HG02943 (cell line): ENCODE measurements at regions not wholly inside any gene's neighbourhood (a gene's known extent, or its start where the extent isn't known, plus 50 kb on each side); places are given as distances from the start of the nearest gene placed in this dataset.

ENCODE experiments used
- ATAC-seq: cut with Tn5 transposase; IDR thresholded peaks from one replicate; pipeline ENCODE4 v1.9.1; 2021; ENCODE audit warnings: mild to moderate bottlenecking, low read depth, moderate library complexity; ENCODE audit not compliant: unreplicated experiment

- no peak for ATAC-seq
Observed at GRCh38 chr16:80202831-80203413, 337.9 kb upstream of the DYNLRB2 start.

- ATAC-seq, result no peak
Observed at GRCh38 chr16:80200079-80200478, 340.7 kb upstream of the DYNLRB2 start.

GRCh38 chr16:80199614-80200013, 341.2 kb upstream of the DYNLRB2 start:
- no peak for ATAC-seq

- ATAC-seq, result no peak
Observed at GRCh38 chr16:80198311-80199299, 342.2 kb upstream of the DYNLRB2 start.

GRCh38 chr16:80197741-80198201, 343.0 kb upstream of the DYNLRB2 start:
- ATAC-seq, result no peak

GRCh38 chr16:80191928-80192327, 348.9 kb upstream of the DYNLRB2 start:
- no peak for ATAC-seq

GRCh38 chr16:80189476-80190175, 351.2 kb upstream of the DYNLRB2 start:
- ATAC-seq, result no peak

- ATAC-seq, result no peak
Observed at GRCh38 chr16:80176114-80176513, 364.7 kb upstream of the DYNLRB2 start.

GRCh38 chr16:80175011-80175410, 365.8 kb upstream of the DYNLRB2 start:
- ATAC-seq, result no peak

- ATAC-seq, result no peak
Observed at GRCh38 chr16:80174416-80174815, 366.4 kb upstream of the DYNLRB2 start.

GRCh38 chr16:80171746-80172145, 369.0 kb upstream of the DYNLRB2 start:
- ATAC-seq, result no peak

- ATAC-seq, result no peak
Observed at GRCh38 chr16:80171199-80171598, 369.6 kb upstream of the DYNLRB2 start.

- ATAC-seq, result no peak
Observed at GRCh38 chr16:80167657-80168390, 373.0 kb upstream of the DYNLRB2 start.

- ATAC-seq, result no peak
Observed at GRCh38 chr16:80166082-80166481, 374.7 kb upstream of the DYNLRB2 start.

- no peak for ATAC-seq
Observed at GRCh38 chr16:80164966-80165550, 375.7 kb upstream of the DYNLRB2 start.

GRCh38 chr16:80163339-80163738, 377.5 kb upstream of the DYNLRB2 start:
- no peak for ATAC-seq

- no peak for ATAC-seq
Observed at GRCh38 chr16:80161799-80162739, 378.7 kb upstream of the DYNLRB2 start.

GRCh38 chr16:80158766-80159165, 382.0 kb upstream of the DYNLRB2 start:
- ATAC-seq, result no peak

- ATAC-seq, result no peak
Observed at GRCh38 chr16:80151722-80152111, 389.1 kb upstream of the DYNLRB2 start.
